HG02973 (cell line): ENCODE measurements at regions not wholly inside any gene's neighbourhood (a gene's known extent, or its start where the extent isn't known, plus 50 kb on each side); places are given as distances from the start of the nearest gene placed in this dataset.

Experiments
- ATAC-seq: cut with Tn5 transposase; IDR thresholded peaks from one replicate; pipeline ENCODE4 v1.9.1; 2021; ENCODE audit warnings: moderate library complexity; ENCODE audit not compliant: unreplicated experiment

GRCh38 chr18:22467760-22468553 lies 50.2 kb upstream of the CTAGE1 start:
- no peak for ATAC-seq

GRCh38 chr18:22468554-22468891 lies 50.8 kb upstream of the CTAGE1 start:
- no peak for ATAC-seq

GRCh38 chr18:22469061-22469734 lies 51.5 kb upstream of the CTAGE1 start:
- no peak for ATAC-seq

- no peak for ATAC-seq
Observed at GRCh38 chr18:22469926-22470247, 52.2 kb upstream of the CTAGE1 start.

- ATAC-seq, result no peak
Observed at GRCh38 chr18:22470248-22471235, 52.8 kb upstream of the CTAGE1 start.

- no peak for ATAC-seq
Observed at GRCh38 chr18:22471546-22472131, 53.9 kb upstream of the CTAGE1 start.

GRCh38 chr18:22473366-22473765 lies 55.7 kb upstream of the CTAGE1 start:
- no peak for ATAC-seq

- no peak for ATAC-seq
Observed at GRCh38 chr18:22475426-22476100, 57.8 kb upstream of the CTAGE1 start.

- no peak for ATAC-seq
Observed at GRCh38 chr18:22477222-22477621, 59.5 kb upstream of the CTAGE1 start.

- no peak for ATAC-seq
Observed at GRCh38 chr18:22482948-22483347, 65.2 kb upstream of the CTAGE1 start.

- ATAC-seq, result no peak
Observed at GRCh38 chr18:22483407-22483806, 65.7 kb upstream of the CTAGE1 start.

- no peak for ATAC-seq
Observed at GRCh38 chr18:22484471-22484870, 66.8 kb upstream of the CTAGE1 start.

- ATAC-seq, result no peak
Observed at GRCh38 chr18:22485808-22486244, 68.1 kb upstream of the CTAGE1 start.

GRCh38 chr18:22486667-22487066 lies 69.0 kb upstream of the CTAGE1 start:
- ATAC-seq, result no peak

GRCh38 chr18:22488554-22488953 lies 70.8 kb upstream of the CTAGE1 start:
- ATAC-seq, result no peak

GRCh38 chr18:22489704-22490103 lies 72.0 kb upstream of the CTAGE1 start:
- no peak for ATAC-seq

GRCh38 chr18:22490429-22490846 lies 72.7 kb upstream of the CTAGE1 start:
- ATAC-seq, result no peak

- ATAC-seq, result no peak
Observed at GRCh38 chr18:22493255-22493654, 75.5 kb upstream of the CTAGE1 start.

- ATAC-seq, result no peak
Observed at GRCh38 chr18:22493940-22494339, 76.2 kb upstream of the CTAGE1 start.

GRCh38 chr18:22494771-22495170 lies 77.1 kb upstream of the CTAGE1 start:
- ATAC-seq, result no peak

- ATAC-seq, result no peak
Observed at GRCh38 chr18:22499421-22499820, 81.7 kb upstream of the CTAGE1 start.
